ENCODE measurements at regions not wholly inside any gene's neighbourhood (a gene's known extent, or its start where the extent isn't known, plus 50 kb on each side); places are given as distances from the start of the nearest gene placed in this dataset.
A peak's percentile ranks its signal among the peaks of the same experiment; 100 is the strongest.

- TF ChIP-seq, protein P1, sequence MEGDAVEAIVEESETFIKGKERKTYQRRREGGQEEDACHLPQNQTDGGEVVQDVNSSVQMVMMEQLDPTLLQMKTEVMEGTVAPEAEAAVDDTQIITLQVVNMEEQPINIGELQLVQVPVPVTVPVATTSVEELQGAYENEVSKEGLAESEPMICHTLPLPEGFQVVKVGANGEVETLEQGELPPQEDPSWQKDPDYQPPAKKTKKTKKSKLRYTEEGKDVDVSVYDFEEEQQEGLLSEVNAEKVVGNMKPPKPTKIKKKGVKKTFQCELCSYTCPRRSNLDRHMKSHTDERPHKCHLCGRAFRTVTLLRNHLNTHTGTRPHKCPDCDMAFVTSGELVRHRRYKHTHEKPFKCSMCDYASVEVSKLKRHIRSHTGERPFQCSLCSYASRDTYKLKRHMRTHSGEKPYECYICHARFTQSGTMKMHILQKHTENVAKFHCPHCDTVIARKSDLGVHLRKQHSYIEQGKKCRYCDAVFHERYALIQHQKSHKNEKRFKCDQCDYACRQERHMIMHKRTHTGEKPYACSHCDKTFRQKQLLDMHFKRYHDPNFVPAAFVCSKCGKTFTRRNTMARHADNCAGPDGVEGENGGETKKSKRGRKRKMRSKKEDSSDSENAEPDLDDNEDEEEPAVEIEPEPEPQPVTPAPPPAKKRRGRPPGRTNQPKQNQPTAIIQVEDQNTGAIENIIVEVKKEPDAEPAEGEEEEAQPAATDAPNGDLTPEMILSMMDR (IDR thresholded peaks at IDR 0.05): peak; percentile 15
- no peak overlapping the region for H3K4me3 ChIP-seq
- no peak for DNase-seq (ENCODE audit: low spot score)
- H3K27ac ChIP-seq: no peak overlapping the region
Measured at GRCh38 chr14:21990116-21990515, 316.5 kb upstream of the OR4E1 start.

DNA sequence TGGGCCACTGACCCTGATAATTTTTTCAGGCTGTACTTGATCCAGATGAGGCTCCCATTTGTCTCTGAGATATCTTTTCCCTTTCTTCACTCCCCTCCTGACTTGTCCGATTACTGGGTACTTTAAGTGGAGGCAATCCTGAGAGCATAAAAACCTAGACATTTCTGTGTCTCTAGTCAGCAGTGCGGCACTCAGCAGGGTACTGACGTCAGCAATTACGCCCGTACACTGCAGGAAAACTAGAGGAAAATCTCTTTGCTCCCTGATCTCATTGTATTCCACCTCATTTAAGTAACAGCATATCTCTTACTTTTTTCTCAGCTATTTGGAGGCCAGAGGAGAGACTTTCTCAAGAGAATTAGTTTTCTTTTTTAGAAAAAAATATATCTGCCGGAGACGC, 315.5 kb upstream of the OR4E1 start:
- TF ChIP-seq, protein P1 (IDR thresholded peaks at IDR 0.05): no peak
- H3K27ac ChIP-seq: no peak overlapping the region
- no peak for DNase-seq (ENCODE audit: low spot score)
- H3K4me3 ChIP-seq: no peak overlapping the region

DNA sequence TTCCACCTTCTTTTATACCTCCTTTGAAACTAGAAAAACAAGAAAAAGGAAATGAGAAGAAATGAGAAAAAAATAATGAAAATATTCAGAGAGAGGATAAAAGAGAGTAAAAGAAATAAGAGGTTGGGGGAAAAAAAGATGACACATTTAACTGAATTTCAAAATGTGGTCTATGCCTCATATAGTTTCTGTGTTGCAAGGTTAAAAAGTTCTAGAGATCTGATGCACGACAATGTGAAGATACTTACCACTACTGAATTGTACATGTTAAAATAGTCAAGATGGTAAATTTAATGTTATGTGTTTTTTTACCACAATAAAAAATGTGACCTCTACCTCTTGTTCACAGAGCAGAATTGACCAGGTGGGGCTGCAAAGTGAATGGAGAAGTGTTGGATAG, 314.8 kb upstream of the OR4E1 start:
- no peak for DNase-seq (ENCODE audit: low spot score)
- H3K4me3 ChIP-seq: no peak overlapping the region
- TF ChIP-seq, protein P1 (IDR thresholded peaks at IDR 0.05): no peak
- H3K27ac ChIP-seq: no peak overlapping the region

DNA sequence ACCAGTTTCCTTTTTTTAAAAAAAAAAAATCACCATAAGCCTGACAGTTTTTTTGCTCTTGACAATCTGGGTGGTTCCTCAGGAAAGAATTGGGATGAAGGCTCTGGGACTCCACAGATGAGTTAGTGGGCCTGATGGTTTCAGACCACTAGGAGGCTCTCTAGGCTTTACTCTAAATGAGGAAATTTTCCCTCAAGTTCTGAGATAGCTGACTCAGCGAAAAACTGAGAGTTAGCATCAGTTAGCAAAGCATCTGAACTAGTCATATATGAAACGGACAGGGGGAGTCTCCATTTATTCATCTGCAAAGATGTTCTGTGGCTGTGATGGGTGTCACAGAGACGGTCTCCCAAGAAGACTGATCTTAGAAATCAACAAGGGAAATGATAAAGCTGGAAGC, 314.3 kb upstream of the OR4E1 start:
- no peak for DNase-seq (ENCODE audit: low spot score)
- H3K4me3 ChIP-seq: no peak overlapping the region
- no peak overlapping the region for H3K27ac ChIP-seq
- TF ChIP-seq, protein P1 (IDR thresholded peaks at IDR 0.05): no peak

DNA sequence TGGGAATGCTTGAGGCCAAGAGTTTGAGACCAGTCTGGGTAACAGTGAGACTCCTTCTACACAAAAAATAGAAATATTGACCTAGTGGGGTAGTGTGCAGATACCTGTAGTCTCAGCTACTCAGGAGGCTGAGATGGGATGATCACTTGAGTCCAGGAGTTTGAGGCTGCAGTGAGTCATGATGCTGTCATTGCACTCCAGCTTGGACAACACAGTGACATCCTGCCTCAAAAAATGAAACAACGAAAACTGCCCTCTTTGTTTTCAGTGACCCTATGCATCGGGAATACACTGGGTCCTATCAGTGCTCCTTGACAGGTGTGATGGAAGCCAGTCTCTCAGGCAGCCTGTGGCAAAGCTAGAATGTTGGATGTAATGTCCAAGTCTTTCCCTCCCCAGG, 311.5 kb upstream of the OR4E1 start:
- Histone ChIP-seq H3K4me3 (no peak overlapping the region), H3K27ac (no peak overlapping the region)
- DNase-seq (ENCODE audit: low spot score): no peak
- TF ChIP-seq, protein P1 (IDR thresholded peaks at IDR 0.05): no peak

GRCh38 chr14:21978999-21979314, 305.3 kb upstream of the OR4E1 start:
- no peak for DNase-seq (ENCODE audit: low spot score)
- Histone ChIP-seq H3K27ac (no peak overlapping the region), H3K4me3 (no peak overlapping the region)
- TF ChIP-seq, protein P1 (IDR thresholded peaks at IDR 0.05): no peak

GRCh38 chr14:21978184-21978998, 304.8 kb upstream of the OR4E1 start:
- no peak for DNase-seq (ENCODE audit: low spot score)
- TF ChIP-seq, protein P1 (IDR thresholded peaks at IDR 0.05): no peak

More at GRCh38 chr14:21978184-21978998, 304.8 kb upstream of the OR4E1 start:
- Histone ChIP-seq H3K4me3 (no peak overlapping the region), H3K27ac (no peak overlapping the region)
